NT2/D1 (cell line): ENCODE measurements at regions not wholly inside any gene's neighbourhood (a gene's known extent, or its start where the extent isn't known, plus 50 kb on each side); places are given as distances from the start of the nearest gene placed in this dataset.

ENCODE experiments used
- SUZ12 ChIP-seq: IDR thresholded peaks from 2 replicates; pipeline ENCODE4 v1.6.1; 2011; ENCODE audit not compliant: insufficient read length, insufficient read depth; ENCODE audit errors: extremely low read depth
- YY1 ChIP-seq: IDR thresholded peaks from 2 replicates; pipeline ENCODE4 v1.6.1; 2011; ENCODE audit not compliant: insufficient read length, insufficient read depth
- ZNF274 ChIP-seq: IDR thresholded peaks from 2 replicates; pipeline ENCODE4 v1.6.1; 2011; ENCODE audit warnings: mild to moderate bottlenecking, low read depth, low read length

GRCh38 chr2:216930716-216931115 is 70.9 kb upstream of the TNP1 start:
- no peak for TF ChIP-seq ZNF274
- no peak for TF ChIP-seq YY1
- no peak for TF ChIP-seq SUZ12
